Panc1 (cell line): ENCODE measurements at regions not wholly inside any gene's neighbourhood (a gene's known extent, or its start where the extent isn't known, plus 50 kb on each side); places are given as distances from the start of the nearest gene placed in this dataset.

Experiments used
- ATAC-seq: fragments of 200-7000 bp; cut with Tn5 transposase; 2 replicates; pipeline ENCODE4 v1.9.1; 2020; ENCODE audit warnings: mild to moderate bottlenecking, moderate library complexity
- BruUV-seq: library from RNA; stranded (reverse); fragments of 400-500 nt; replicated peaks from 2 replicates; lab custom pipeline; 2021; lab: Mats Ljungman, UMichigan
- CTCF ChIA-PET: fragments of 300-600 bp; sonication (Branson Sonifier 250); formaldehyde crosslinking; loops from one replicate; lab custom pipeline; 2022; ENCODE audit warnings: antibody characterized with exemption; lab: Charles Lee
- POLR2A ChIA-PET: fragments of 300-600 bp; sonication (Branson Sonifier 250); formaldehyde crosslinking; loops from one replicate; lab custom pipeline; 2022; ENCODE audit warnings: antibody characterized with exemption; lab: Charles Lee
- DNase-seq: peaks from one replicate; pipeline ENCODE4 v3.0.0-alpha.2; 2010; ENCODE audit warnings: low read depth, low spot score
- H3K27ac ChIP-seq: 2 replicates; pipeline ENCODE4 v1.5.1; 2011; ENCODE audit warnings: mild to moderate bottlenecking, low read length, inconsistent platforms
- H3K27me3 ChIP-seq: fragments of 200-500 bp; sonication (Bioruptor generic); 2 replicates; pipeline ENCODE4 v1.6.0; 2014; ENCODE audit warnings: low read length, inconsistent platforms; ENCODE audit not compliant: control insufficient read depth, insufficient read depth
- H3K36me3 ChIP-seq: fragments of 200-500 bp; sonication (Bioruptor generic); 2 replicates; pipeline ENCODE4 v1.5.1; 2014; ENCODE audit warnings: inconsistent platforms, mild to moderate bottlenecking, low read length, moderate library complexity; ENCODE audit not compliant: control insufficient read depth, insufficient read depth
- H3K4me1 ChIP-seq: 2 replicates; pipeline ENCODE4 v1.5.1; 2011; ENCODE audit warnings: inconsistent platforms, mild to moderate bottlenecking, low read length, moderate library complexity; ENCODE audit not compliant: control insufficient read depth, insufficient read depth
- H3K4me3 ChIP-seq, 2 experiments: 2 replicates each; pipeline ENCODE4 v1.5.1; 2011 to 2012; ENCODE audit warnings: low read depth in 2 of 2, low read length in 2 of 2, mild to moderate bottlenecking in 2 of 2, inconsistent platforms in 1 of 2, moderate library complexity in 1 of 2
- H3K9me3 ChIP-seq: fragments of 200-500 bp; sonication (Bioruptor generic); 2 replicates; pipeline ENCODE4 v1.5.1; 2014; ENCODE audit warnings: low read depth, mild to moderate bottlenecking, inconsistent platforms, low read length, moderate library complexity; ENCODE audit not compliant: control insufficient read depth, insufficient read depth
- CTCF ChIP-seq: fragments of 450-650 bp; IDR thresholded peaks from 2 replicates; pipeline ENCODE4 v1.5.1; 2017; ENCODE audit warnings: mild to moderate bottlenecking
- POLR2AphosphoS5 ChIP-seq: IDR thresholded peaks from 2 replicates; pipeline ENCODE4 v1.6.1; 2012; ENCODE audit warnings: mild to moderate bottlenecking, low read depth, low read length, moderate library complexity
- REST ChIP-seq, 2 experiments: IDR thresholded peaks; 2 replicates each; pipeline ENCODE4 v1.6.1; 2011 to 2012; ENCODE audit warnings: low read depth in 2 of 2, control low read depth in 1 of 2, low read length in 1 of 2, mild to moderate bottlenecking in 1 of 2, moderate library complexity in 1 of 2; ENCODE audit not compliant: insufficient read depth in 1 of 2
- SIN3A ChIP-seq: IDR thresholded peaks from 2 replicates; pipeline ENCODE4 v1.6.1; 2012; ENCODE audit warnings: low read depth, mild to moderate bottlenecking, low read length, moderate library complexity, borderline replicate concordance; ENCODE audit not compliant: insufficient read depth
- TCF7L2 ChIP-seq: IDR thresholded peaks from 2 replicates; pipeline ENCODE4 v1.6.1; 2011; ENCODE audit warnings: mild to moderate bottlenecking, low read depth, low read length, inconsistent platforms
- in situ Hi-C: cut with HindIII; loops from 2 replicates; pipeline ENCODE4 v1.10.0; 2016; ENCODE audit warnings: low sequenced_read_pairs, low pct_unique_long_range_greater_than_20kb
- intact Hi-C: fragments of 100-400 bp; cut with micrococcal nuclease; formaldehyde crosslinking; loops from one replicate; pipeline ENCODE4 v1.10.0; 2022; ENCODE audit not compliant: unreplicated experiment

- no peaks in the 10 kb centered on the region for H3K36me3 ChIP-seq
- no TSS peak for BruUV-seq
- H3K4me3 ChIP-seq, result no peak overlapping the region
- no peaks in the 10 kb centered on the region for H3K9me3 ChIP-seq
- CTCF ChIA-PET, result no interaction called here
- in situ Hi-C loops (no loop called here), intact Hi-C loops (no loop called here)
- DNase-seq, result no peak
- no peak for ATAC-seq
- no peaks in the 10 kb centered on the region for H3K4me1 ChIP-seq
- POLR2A ChIA-PET, result no interaction called here
- no peaks in the 10 kb centered on the region for H3K27me3 ChIP-seq
- TF ChIP-seq REST (IDR thresholded peaks at IDR 0.05; ENCODE audit: insufficient read depth in 1 of 2, low read depth in 2 of 2, low read length in 1 of 2) (no peak), SIN3A (no peak), POLR2AphosphoS5 (no peak), TCF7L2 (no peak), CTCF (no peak)
- H3K27ac ChIP-seq, result no peak overlapping the region
Observed at GRCh38 chr2:52347292-52347691, 1315.4 kb upstream of the NRXN1 start.

- no peak for TF ChIP-seq SIN3A
- TF ChIP-seq TCF7L2, result no peak
- Histone ChIP-seq H3K27me3 (no peaks in the 10 kb centered on the region), H3K9me3 (no peaks in the 10 kb centered on the region), H3K27ac (no peak overlapping the region), H3K4me3 (no peak overlapping the region), H3K36me3 (no peaks in the 10 kb centered on the region), H3K4me1 (no peaks in the 10 kb centered on the region)
- ChIA-PET CTCF (no interaction called here), POLR2A (no interaction called here)
- in situ Hi-C loops, result no loop called here
- DNase-seq (no peak), ATAC-seq (no peak)
- no TSS peak for BruUV-seq
- intact Hi-C loops, result no loop called here
Observed at GRCh38 chr2:52345676-52346075, 1313.7 kb upstream of the NRXN1 start.

- no TSS peak for BruUV-seq
- ChIA-PET POLR2A (no interaction called here), CTCF (no interaction called here)
- in situ Hi-C loops (no loop called here), intact Hi-C loops (no loop called here)
- Histone ChIP-seq H3K4me3 (no peak overlapping the region), H3K36me3 (no peaks in the 10 kb centered on the region), H3K27me3 (no peaks in the 10 kb centered on the region), H3K4me1 (no peaks in the 10 kb centered on the region), H3K27ac (no peak overlapping the region), H3K9me3 (no peaks in the 10 kb centered on the region)
- DNase-seq (no peak), ATAC-seq (no peak)
- no peak for TF ChIP-seq POLR2AphosphoS5
- no peak for TF ChIP-seq TCF7L2
- no peak for TF ChIP-seq SIN3A
- TF ChIP-seq CTCF, result no peak
- TF ChIP-seq REST (IDR thresholded peaks at IDR 0.05; ENCODE audit: insufficient read depth in 1 of 2, low read depth in 2 of 2, low read length in 1 of 2), result no peak
Observed at GRCh38 chr2:52345082-52345481, 1313.2 kb upstream of the NRXN1 start.
